ENCODE measurements at regions not wholly inside any gene's neighbourhood (a gene's known extent, or its start where the extent isn't known, plus 50 kb on each side); places are given as distances from the start of the nearest gene placed in this dataset.

DNA sequence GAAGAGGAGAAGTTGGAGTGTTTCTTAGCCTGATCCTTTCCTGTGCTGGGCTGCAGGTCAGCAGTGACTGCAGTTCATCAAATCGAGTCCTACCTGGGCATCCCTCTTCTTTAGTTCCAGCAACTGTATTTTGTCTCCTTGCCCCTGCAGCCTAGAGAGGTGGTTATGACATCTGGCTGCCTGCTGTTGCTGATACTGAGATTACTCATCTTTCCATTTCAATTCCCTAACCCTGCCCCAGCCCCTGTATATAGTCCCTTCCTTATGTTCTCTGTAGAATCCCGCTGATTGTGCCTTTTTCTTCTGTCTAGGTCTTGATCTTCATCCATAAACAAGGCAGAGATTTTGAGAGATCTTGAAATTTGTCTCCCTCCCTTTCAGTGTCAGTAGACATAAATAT is 393.3 kb downstream of the EDEM1 start:
- H3K79me2 ChIP-seq (ENCODE audit: insufficient read depth, low read length) = no peaks in the 10 kb centered on the region
- no peaks in the 10 kb centered on the region for H3K9me2 ChIP-seq (replicated peaks; ENCODE audit: low read depth, low read length)
- no peak overlapping the region for H2AFZ ChIP-seq (ENCODE audit: low read length)
- H3F3A ChIP-seq (ENCODE audit: low read depth) = no peaks in the 10 kb centered on the region
- no peak overlapping the region for H3K9ac ChIP-seq (ENCODE audit: low read depth, low read length, poor library complexity, severe bottlenecking)
- H3K9me3 ChIP-seq (ENCODE audit: insufficient read depth, low read depth, low read length) = no peaks in the 10 kb centered on the region; the same call in 1 of the 2 replicates
- TF ChIP-seq EZH2phosphoT487 (IDR thresholded peaks at IDR 0.05; ENCODE audit: borderline replicate concordance) = no peak
- no peak for TF ChIP-seq CTCF (conservative IDR thresholded peaks at IDR 0.05; ENCODE audit: low read length)
- H3K4me1 ChIP-seq (ENCODE audit: insufficient read depth, low read length, poor library complexity, severe bottlenecking) = no peaks in the 10 kb centered on the region
- no peak overlapping the region for H3K4me2 ChIP-seq (ENCODE audit: low read depth, low read length, poor library complexity, severe bottlenecking)
- no peaks in the 10 kb centered on the region for H4K20me1 ChIP-seq (ENCODE audit: insufficient read depth, low read length, poor library complexity, severe bottlenecking)
- H3K36me3 ChIP-seq (ENCODE audit: insufficient read depth, low read length) = no peaks in the 10 kb centered on the region
- no peaks in the 10 kb centered on the region for H3K27me3 ChIP-seq (ENCODE audit: insufficient read depth, low read length, poor library complexity, severe bottlenecking)
- no peak overlapping the region for H3K4me3 ChIP-seq (ENCODE audit: low read length, poor library complexity, severe bottlenecking)

- Histone ChIP-seq H3K4me1 (ENCODE audit: insufficient read depth, low read length, poor library complexity, severe bottlenecking) (no peaks in the 10 kb centered on the region), H3K79me2 (ENCODE audit: insufficient read depth, low read length) (no peaks in the 10 kb centered on the region), H3K36me3 (ENCODE audit: insufficient read depth, low read length) (no peaks in the 10 kb centered on the region), H4K20me1 (ENCODE audit: insufficient read depth, low read length, poor library complexity, severe bottlenecking) (no peaks in the 10 kb centered on the region), H3F3A (ENCODE audit: low read depth) (no peaks in the 10 kb centered on the region), H3K9me3 (ENCODE audit: insufficient read depth, low read depth, low read length) (no peaks in the 10 kb centered on the region; the same call in 1 of the 2 replicates), H3K9ac (ENCODE audit: low read depth, low read length, poor library complexity, severe bottlenecking) (no peak overlapping the region), H3K27me3 (ENCODE audit: insufficient read depth, low read length, poor library complexity, severe bottlenecking) (no peaks in the 10 kb centered on the region), H3K9me2 (replicated peaks; ENCODE audit: low read depth, low read length) (no peaks in the 10 kb centered on the region), H2AFZ (ENCODE audit: low read length) (no peak overlapping the region), H3K4me2 (ENCODE audit: low read depth, low read length, poor library complexity, severe bottlenecking) (no peak overlapping the region), H3K4me3 (ENCODE audit: low read length, poor library complexity, severe bottlenecking) (no peak overlapping the region)
- no peak for TF ChIP-seq EZH2phosphoT487 (IDR thresholded peaks at IDR 0.05; ENCODE audit: borderline replicate concordance)
- no peak for TF ChIP-seq CTCF (conservative IDR thresholded peaks at IDR 0.05; ENCODE audit: low read length)
Observed at GRCh38 chr3:5581743-5582142, 394.2 kb downstream of the EDEM1 start.

GRCh38 chr3:5583920-5584319 is 396.4 kb downstream of the EDEM1 start:
- no peak overlapping the region for H3K4me2 ChIP-seq (ENCODE audit: low read depth, low read length, poor library complexity, severe bottlenecking)
- H3K9me2 ChIP-seq (replicated peaks; ENCODE audit: low read depth, low read length) = no peaks in the 10 kb centered on the region
- no peaks in the 10 kb centered on the region for H3K36me3 ChIP-seq (ENCODE audit: insufficient read depth, low read length)
- no peaks in the 10 kb centered on the region for H3K27me3 ChIP-seq (ENCODE audit: insufficient read depth, low read length, poor library complexity, severe bottlenecking)
- no peaks in the 10 kb centered on the region for H3K79me2 ChIP-seq (ENCODE audit: insufficient read depth, low read length)
- H3K4me3 ChIP-seq (ENCODE audit: low read length, poor library complexity, severe bottlenecking) = no peak overlapping the region
- H3F3A ChIP-seq (ENCODE audit: low read depth) = no peaks in the 10 kb centered on the region
- no peak for TF ChIP-seq EZH2phosphoT487 (IDR thresholded peaks at IDR 0.05; ENCODE audit: borderline replicate concordance)
- TF ChIP-seq CTCF (conservative IDR thresholded peaks at IDR 0.05; ENCODE audit: low read length) = no peak
- no peaks in the 10 kb centered on the region; the same call in 1 of the 2 replicates for H3K9me3 ChIP-seq (ENCODE audit: insufficient read depth, low read depth, low read length)
- H3K4me1 ChIP-seq (ENCODE audit: insufficient read depth, low read length, poor library complexity, severe bottlenecking) = no peaks in the 10 kb centered on the region
- H4K20me1 ChIP-seq (ENCODE audit: insufficient read depth, low read length, poor library complexity, severe bottlenecking) = no peaks in the 10 kb centered on the region
- no peak overlapping the region for H3K9ac ChIP-seq (ENCODE audit: low read depth, low read length, poor library complexity, severe bottlenecking)
- no peak overlapping the region for H2AFZ ChIP-seq (ENCODE audit: low read length)

All from Loucy (cell line).